Testis (tissue), 2 donors: ENCODE measurements at regions not wholly inside any gene's neighbourhood (a gene's known extent, or its start where the extent isn't known, plus 50 kb on each side); places are given as distances from the start of the nearest gene placed in this dataset.

Source experiments
- DNase-seq: peaks from one replicate; pipeline ENCODE4 v3.0.0-alpha.2; 2019
- H3K27ac ChIP-seq, 2 donors: fragments of 200-600 bp; sonication (generic); one replicate each; pipeline ENCODE4 v1.5.1; 2019
- H3K27me3 ChIP-seq: fragments of 200-600 bp; sonication (generic); one replicate; pipeline ENCODE4 v1.5.1; 2019
- H3K36me3 ChIP-seq: fragments of 200-600 bp; sonication (generic); one replicate; pipeline ENCODE4 v1.5.1; 2017; ENCODE audit warnings: low read depth; ENCODE audit errors: missing control alignments
- H3K4me1 ChIP-seq: fragments of 200-600 bp; sonication (generic); one replicate; pipeline ENCODE4 v1.5.1; 2019
- H3K4me3 ChIP-seq, 2 donors: fragments of 200-600 bp; sonication (generic); one replicate each; pipeline ENCODE4 v1.5.1; 2017 to 2019
- H3K9me3 ChIP-seq: fragments of 200-600 bp; sonication (generic); one replicate; pipeline ENCODE4 v1.5.1; 2017
- POLR2A ChIP-seq: fragments of 450-650 bp; IDR thresholded peaks from one replicate; pipeline ENCODE4 v1.6.1; 2017; ENCODE audit warnings: antibody characterized with exemption, mild to moderate bottlenecking, moderate library complexity
- whole genome bisulfite sequencing, 2 donors: methylation state at CpG; one replicate each; pipeline ENCODE4 v1.1.5; 2018; 5-methylcytosine and 5-hydroxymethylcytosine counted together
- intact Hi-C: fragments of 100-400 bp; cut with DNase I; formaldehyde crosslinking; loops from one replicate; pipeline ENCODE4 v1.15.1; 2023; ENCODE audit warnings: low total_unique reads
- TF ChIP-seq, protein P1 (sequence below), 3 experiments: fragments of 450-650 bp in 2 of 3; fragments of 200-600 bp in 1 of 3; sonication (generic) in 1 of 3; IDR thresholded peaks; one replicate each; pipeline ENCODE4 v1.5.1; 2016 to 2019; ENCODE audit warnings: antibody characterized with exemption in 3 of 3, mild to moderate bottlenecking in 2 of 3, moderate library complexity in 1 of 3

DNA sequence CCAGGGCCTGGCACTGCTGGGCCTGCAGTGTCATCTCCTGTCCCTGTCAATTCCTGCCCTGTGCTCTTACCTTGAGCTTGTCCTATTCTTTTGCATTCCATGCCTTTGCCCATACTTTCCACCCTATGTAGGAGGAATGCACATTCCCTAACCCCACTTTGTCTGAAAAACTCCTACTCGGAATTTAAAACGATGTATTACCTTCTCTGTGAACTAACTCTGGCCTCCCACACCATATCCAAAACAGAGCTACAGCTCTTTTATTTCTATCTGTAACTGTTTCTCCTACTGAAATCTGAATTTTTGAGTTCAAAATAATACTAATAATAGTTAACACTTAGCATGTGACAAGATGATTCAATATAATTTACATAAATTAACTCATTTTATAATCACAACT is 353.7 kb downstream of the FRK start:
- no peak for TF ChIP-seq POLR2A
- TF ChIP-seq, protein P1, sequence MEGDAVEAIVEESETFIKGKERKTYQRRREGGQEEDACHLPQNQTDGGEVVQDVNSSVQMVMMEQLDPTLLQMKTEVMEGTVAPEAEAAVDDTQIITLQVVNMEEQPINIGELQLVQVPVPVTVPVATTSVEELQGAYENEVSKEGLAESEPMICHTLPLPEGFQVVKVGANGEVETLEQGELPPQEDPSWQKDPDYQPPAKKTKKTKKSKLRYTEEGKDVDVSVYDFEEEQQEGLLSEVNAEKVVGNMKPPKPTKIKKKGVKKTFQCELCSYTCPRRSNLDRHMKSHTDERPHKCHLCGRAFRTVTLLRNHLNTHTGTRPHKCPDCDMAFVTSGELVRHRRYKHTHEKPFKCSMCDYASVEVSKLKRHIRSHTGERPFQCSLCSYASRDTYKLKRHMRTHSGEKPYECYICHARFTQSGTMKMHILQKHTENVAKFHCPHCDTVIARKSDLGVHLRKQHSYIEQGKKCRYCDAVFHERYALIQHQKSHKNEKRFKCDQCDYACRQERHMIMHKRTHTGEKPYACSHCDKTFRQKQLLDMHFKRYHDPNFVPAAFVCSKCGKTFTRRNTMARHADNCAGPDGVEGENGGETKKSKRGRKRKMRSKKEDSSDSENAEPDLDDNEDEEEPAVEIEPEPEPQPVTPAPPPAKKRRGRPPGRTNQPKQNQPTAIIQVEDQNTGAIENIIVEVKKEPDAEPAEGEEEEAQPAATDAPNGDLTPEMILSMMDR (IDR thresholded peaks at IDR 0.05), result no peak
- H3K27me3 ChIP-seq, result no peaks in the 10 kb centered on the region
- no peaks in the 10 kb centered on the region for H3K4me1 ChIP-seq
- DNase-seq, result no peak
- H3K4me3 ChIP-seq, result no peak overlapping the region
- H3K27ac ChIP-seq, result no peak overlapping the region
- intact Hi-C loops, result no loop called here
- no peaks in the 10 kb centered on the region for H3K36me3 ChIP-seq
- H3K9me3 ChIP-seq, result no peaks in the 10 kb centered on the region
- 58 to 67% methylated on average over 2 of the region's 2 CpGs for WGBS, 2 donors

DNA sequence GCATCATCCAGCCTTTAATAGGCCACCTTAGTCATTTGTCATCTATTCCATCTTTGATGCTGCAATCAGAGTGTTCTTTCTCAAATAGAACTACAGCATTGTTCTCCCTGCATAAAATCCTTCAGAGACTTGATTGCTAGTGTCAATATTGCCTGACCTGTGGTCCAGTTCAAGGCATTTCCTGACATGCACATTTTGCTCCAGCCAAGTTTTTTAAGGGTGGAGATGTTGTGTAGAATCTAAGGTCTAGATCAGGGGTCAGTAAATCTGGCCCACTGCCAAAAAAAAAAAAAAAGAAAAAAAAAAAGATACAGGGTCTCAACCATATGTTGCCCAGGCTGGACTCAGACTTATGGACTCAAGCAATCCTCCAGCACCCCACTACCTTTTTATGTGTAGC is 354.4 kb downstream of the FRK start:
- H3K4me3 ChIP-seq, result no peak overlapping the region
- intact Hi-C loops, result no loop called here
- H3K9me3 ChIP-seq, result no peaks in the 10 kb centered on the region
- H3K27me3 ChIP-seq, result no peaks in the 10 kb centered on the region
- no peak for TF ChIP-seq POLR2A
- TF ChIP-seq, protein P1 (IDR thresholded peaks at IDR 0.05), result no peak
- H3K27ac ChIP-seq, result no peak overlapping the region
- H3K4me1 ChIP-seq, result no peaks in the 10 kb centered on the region
- H3K36me3 ChIP-seq, result no peaks in the 10 kb centered on the region
- DNase-seq, result no peak

DNA sequence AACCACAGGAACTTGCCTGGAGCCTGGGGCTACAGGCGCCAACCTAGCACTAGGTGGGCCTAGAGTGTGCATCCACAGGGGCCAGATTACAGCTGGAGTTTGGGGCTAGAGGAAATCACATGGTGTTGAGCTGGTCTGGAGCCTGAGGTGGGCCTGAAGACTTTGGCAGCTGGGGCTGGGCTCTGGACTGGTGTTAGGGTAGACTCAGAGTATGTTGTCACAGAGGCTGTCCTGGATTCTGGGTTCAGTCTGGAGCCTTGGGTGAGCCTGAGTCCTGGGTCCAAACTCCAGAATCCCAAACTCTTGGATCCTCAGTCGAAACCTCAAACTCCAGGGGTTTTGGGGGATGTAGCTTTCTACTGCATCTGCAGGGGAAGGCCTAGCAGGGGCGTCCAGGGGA is 356.7 kb downstream of the FRK start:
- H3K36me3 ChIP-seq, result no peaks in the 10 kb centered on the region
- TF ChIP-seq, protein P1 (IDR thresholded peaks at IDR 0.05), result no peak
- no peak for TF ChIP-seq POLR2A
- WGBS, 2 donors, result 93 to 95% methylated on average over 2 to 3 of the region's 3 CpGs
- H3K9me3 ChIP-seq, result no peaks in the 10 kb centered on the region
- H3K4me3 ChIP-seq, result no peak overlapping the region
- H3K27me3 ChIP-seq, result no peaks in the 10 kb centered on the region
- intact Hi-C loops, result no loop called here
- no peak overlapping the region for H3K27ac ChIP-seq
- DNase-seq, result no peak
- no peaks in the 10 kb centered on the region for H3K4me1 ChIP-seq

DNA sequence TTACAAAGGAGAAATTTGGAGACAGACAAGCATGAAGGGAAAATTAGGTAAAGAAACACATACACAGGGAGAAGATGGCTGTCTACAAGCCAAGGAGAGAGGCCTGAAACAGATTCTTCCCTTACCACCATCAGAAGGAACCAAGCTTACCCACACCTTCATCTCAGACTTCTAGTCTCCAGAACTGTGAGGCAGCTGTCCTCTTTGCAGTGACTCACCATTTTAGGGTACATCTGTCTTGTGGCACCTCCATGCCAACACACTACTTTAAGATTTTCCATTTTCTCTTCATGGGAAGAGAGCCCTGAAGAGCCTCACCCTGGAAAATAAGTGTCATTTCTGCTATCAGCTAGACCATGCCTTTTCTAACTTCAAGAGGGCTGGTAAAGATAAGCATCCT is 369.3 kb downstream of the FRK start:
- no peak for DNase-seq
- Histone ChIP-seq H3K9me3 (no peaks in the 10 kb centered on the region), H3K36me3 (no peaks in the 10 kb centered on the region), H3K27ac (no peak overlapping the region), H3K4me3 (no peak overlapping the region), H3K4me1 (no peaks in the 10 kb centered on the region), H3K27me3 (no peaks in the 10 kb centered on the region)
- TF ChIP-seq, protein P1 (IDR thresholded peaks at IDR 0.05), result no peak
- no peak for TF ChIP-seq POLR2A
- intact Hi-C loops, result no loop called here

DNA sequence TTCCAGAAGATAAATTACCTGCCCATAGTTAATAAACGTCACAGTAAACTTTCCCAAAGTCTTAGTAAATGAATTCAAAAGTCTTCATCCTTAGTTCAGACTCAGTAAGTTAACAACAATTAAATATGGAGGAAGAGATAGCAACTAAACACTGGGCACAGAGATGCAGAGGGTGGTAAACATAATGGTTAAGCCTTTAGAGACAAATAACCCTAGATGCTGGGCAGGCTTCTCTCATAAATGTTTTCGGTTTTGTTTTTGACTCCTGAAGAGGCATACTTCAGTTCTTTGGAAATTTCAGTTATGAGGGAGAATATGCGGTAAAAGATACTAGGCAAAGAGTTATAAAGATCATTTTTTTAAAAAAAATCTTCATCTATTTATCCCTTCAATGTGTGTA is 369.8 kb downstream of the FRK start:
- no peak overlapping the region for H3K4me3 ChIP-seq
- no peaks in the 10 kb centered on the region for H3K36me3 ChIP-seq
- intact Hi-C loops, result no loop called here
- WGBS, 2 donors, result 84 to 89% methylated on average over 3 of the region's 3 CpGs
- no peaks in the 10 kb centered on the region for H3K4me1 ChIP-seq
- no peaks in the 10 kb centered on the region for H3K27me3 ChIP-seq
- no peak overlapping the region for H3K27ac ChIP-seq
- no peak for DNase-seq
- no peak for TF ChIP-seq POLR2A
- TF ChIP-seq, protein P1 (IDR thresholded peaks at IDR 0.05), result no peak
- no peaks in the 10 kb centered on the region for H3K9me3 ChIP-seq
